H1 (cell line): ENCODE measurements at regions not wholly inside any gene's neighbourhood (a gene's known extent, or its start where the extent isn't known, plus 50 kb on each side); places are given as distances from the start of the nearest gene placed in this dataset.

Source experiments
- JUN ChIP-seq: IDR thresholded peaks from 2 replicates; pipeline ENCODE4 v1.6.1; 2011; ENCODE audit warnings: low read depth, mild to moderate bottlenecking, improper control_type of control experiment, low read length
- NANOG ChIP-seq: IDR thresholded peaks from 2 replicates; pipeline ENCODE4 v1.6.1; 2011; ENCODE audit warnings: low read length, low read depth, mild to moderate bottlenecking, inconsistent platforms; ENCODE audit not compliant: insufficient read depth, poor library complexity, severe bottlenecking
- TF ChIP-seq, protein P1 (sequence below), 3 experiments: IDR thresholded peaks; 1 replicate in 2 of 3; 2 replicates in 1 of 3; pipeline versions ENCODE4 v1.5.1 to v1.6.1; 2011; ENCODE audit warnings: low read length in 3 of 3, mild to moderate bottlenecking in 3 of 3, inconsistent platforms in 2 of 3, low read depth in 1 of 3, moderate library complexity in 1 of 3; ENCODE audit not compliant: insufficient read depth in 1 of 3; ENCODE audit errors: control extremely low read depth in 1 of 3

DNA sequence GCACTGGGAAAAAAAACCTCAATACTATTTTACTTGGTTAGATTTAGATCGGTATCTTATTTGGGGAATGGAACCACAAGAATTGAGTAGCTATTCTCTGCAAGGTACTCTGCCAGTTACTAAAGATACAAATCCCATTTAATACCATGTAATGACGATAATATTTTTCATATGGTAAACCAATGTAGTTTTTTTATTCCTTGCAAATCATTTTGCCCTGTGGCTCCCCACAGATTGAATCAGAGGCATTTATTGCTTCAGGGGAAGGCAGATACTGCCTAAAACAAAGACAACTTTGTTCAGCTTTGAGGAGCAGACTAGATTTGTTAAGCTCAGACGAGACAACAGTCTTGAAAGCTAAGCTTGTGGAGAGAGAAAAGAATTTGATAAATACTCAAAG is 226.7 kb upstream of the RUNX1 start (continued):
- TF ChIP-seq, protein P1, sequence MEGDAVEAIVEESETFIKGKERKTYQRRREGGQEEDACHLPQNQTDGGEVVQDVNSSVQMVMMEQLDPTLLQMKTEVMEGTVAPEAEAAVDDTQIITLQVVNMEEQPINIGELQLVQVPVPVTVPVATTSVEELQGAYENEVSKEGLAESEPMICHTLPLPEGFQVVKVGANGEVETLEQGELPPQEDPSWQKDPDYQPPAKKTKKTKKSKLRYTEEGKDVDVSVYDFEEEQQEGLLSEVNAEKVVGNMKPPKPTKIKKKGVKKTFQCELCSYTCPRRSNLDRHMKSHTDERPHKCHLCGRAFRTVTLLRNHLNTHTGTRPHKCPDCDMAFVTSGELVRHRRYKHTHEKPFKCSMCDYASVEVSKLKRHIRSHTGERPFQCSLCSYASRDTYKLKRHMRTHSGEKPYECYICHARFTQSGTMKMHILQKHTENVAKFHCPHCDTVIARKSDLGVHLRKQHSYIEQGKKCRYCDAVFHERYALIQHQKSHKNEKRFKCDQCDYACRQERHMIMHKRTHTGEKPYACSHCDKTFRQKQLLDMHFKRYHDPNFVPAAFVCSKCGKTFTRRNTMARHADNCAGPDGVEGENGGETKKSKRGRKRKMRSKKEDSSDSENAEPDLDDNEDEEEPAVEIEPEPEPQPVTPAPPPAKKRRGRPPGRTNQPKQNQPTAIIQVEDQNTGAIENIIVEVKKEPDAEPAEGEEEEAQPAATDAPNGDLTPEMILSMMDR (IDR thresholded peaks at IDR 0.05; ENCODE audit: control extremely low read depth in 1 of 3, insufficient read depth in 1 of 3, low read depth in 1 of 3, low read length in 3 of 3): no peak
- TF ChIP-seq JUN: no peak
- no peak for TF ChIP-seq NANOG
